GM21529 (cell line): ENCODE measurements at regions not wholly inside any gene's neighbourhood (a gene's known extent, or its start where the extent isn't known, plus 50 kb on each side); places are given as distances from the start of the nearest gene placed in this dataset.
"Not testable (repeated sequence)": the region's sequence is repeated elsewhere in the genome, so short reads cannot be mapped to it uniquely, and the experiment has no call there.

Source experiments
- ATAC-seq: cut with Tn5 transposase; IDR thresholded peaks from one replicate; pipeline ENCODE4 v1.9.1; 2021; ENCODE audit not compliant: unreplicated experiment

GRCh38 chr6:73929405-73929804 lies 233.4 kb downstream of the CD109 start:
- ATAC-seq, result no peak

DNA sequence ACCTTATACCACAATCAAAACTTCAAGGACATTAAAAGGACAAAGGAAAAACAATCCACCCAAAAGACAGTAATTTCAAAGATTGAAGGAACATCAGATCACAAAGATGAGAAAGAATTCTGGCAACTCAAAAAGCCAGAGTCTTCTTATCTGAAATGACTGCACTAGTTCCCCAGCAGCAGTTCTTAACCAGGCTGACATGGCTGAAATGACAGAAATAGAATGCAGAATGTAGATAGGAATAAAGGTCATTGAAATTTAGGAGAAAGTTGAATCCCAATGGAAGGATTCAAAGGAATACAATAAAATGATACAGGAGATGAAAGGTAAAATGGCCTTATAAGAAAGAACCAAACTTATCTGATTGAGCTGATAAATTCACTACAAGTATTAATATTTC lies 231.4 kb downstream of the CD109 start:
- ATAC-seq, result no peak

- ATAC-seq, result not testable (repeated sequence)
These were observed 229.7 kb downstream of the CD109 start for GRCh38 chr6:73925703-73926102.

- ATAC-seq, result no peak
These were observed 228.0 kb downstream of the CD109 start for GRCh38 chr6:73923905-73924485.

DNA sequence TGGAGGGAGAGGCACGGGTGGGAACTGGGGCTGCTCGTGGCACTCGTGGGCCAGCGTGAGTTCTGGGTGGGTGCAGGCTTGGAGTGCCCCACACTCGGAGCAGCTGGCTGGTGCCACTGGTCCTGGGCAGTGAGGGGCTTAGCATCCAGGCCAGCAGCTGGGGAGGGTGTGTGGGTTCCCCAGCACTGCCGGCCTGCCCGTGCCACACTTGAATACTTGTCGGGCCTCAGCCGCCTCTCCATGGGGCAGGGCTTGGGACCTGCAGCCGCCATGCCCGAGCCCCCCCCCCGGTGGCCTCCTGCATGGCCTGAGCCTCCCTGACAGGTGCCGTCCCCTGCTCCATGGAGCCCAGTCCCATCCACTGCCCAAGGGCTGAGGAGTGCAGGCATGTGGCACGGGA lies 207.2 kb downstream of the CD109 start:
- ATAC-seq, result no peak

DNA sequence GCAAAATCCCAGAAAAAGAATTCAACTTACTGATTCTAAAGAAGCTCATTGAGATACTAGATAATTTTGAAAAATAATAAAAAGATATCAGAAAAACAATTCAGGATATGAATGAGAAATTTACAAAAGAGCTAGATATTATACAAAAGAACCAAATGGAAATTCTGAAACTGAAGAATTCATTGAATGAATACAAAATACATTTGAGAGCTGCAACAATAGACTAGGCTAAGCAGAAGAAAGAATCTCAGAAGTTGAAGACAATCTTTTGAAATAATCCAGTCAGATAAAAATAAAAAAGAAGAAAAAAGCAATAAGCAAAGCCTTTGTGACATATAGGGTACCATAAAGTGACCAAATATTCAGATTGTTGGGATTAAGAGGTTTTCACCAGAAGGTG lies 206.0 kb downstream of the CD109 start:
- ATAC-seq, result no peak

DNA sequence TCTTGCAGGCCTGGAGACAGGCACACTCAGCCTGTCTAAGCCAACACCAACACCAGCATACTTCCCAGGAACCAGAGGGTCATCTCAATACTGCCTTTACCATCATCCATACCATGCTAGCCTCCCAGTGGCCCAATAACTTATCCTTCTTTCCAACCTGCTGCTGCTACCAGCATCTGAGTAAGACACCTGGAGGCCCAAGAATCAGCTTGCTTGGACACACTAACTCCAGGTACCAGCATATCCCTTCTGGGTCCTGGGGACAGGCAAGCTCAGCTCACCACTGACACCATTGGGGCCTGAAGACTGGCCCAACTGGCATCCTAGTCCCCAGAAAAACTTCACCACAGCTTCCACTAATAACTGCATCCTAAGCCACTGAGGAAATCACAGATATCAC lies 205.3 kb downstream of the CD109 start:
- no peak for ATAC-seq

- no peak for ATAC-seq
These were observed 202.6 kb downstream of the CD109 start for GRCh38 chr6:73898599-73898998.

DNA sequence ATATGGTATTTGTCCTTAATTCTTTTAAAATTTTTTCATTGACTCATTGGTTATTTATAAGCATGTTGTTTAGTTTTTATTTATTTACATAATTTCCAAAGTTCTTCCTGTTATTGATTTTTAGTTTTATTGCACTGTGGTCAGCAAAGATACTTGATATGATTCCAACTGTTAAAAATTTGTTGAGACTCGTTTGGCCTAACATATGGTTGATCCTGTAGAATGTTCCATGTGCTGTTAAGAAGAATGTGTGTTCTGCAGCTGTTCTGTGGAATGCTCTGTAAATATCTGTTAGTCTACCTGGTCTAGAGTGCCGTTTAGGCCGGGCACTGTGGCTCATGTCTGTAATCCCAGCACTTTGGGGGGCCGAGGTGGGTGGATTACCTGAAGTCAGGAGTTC lies 197.7 kb downstream of the CD109 start:
- no peak for ATAC-seq

GRCh38 chr6:73888050-73888449 lies 192.0 kb downstream of the CD109 start:
- ATAC-seq, result no peak

- no peak for ATAC-seq
These were observed 189.4 kb downstream of the CD109 start for GRCh38 chr6:73885393-73885792.

GRCh38 chr6:73884540-73884939 lies 188.5 kb downstream of the CD109 start:
- no peak for ATAC-seq

DNA sequence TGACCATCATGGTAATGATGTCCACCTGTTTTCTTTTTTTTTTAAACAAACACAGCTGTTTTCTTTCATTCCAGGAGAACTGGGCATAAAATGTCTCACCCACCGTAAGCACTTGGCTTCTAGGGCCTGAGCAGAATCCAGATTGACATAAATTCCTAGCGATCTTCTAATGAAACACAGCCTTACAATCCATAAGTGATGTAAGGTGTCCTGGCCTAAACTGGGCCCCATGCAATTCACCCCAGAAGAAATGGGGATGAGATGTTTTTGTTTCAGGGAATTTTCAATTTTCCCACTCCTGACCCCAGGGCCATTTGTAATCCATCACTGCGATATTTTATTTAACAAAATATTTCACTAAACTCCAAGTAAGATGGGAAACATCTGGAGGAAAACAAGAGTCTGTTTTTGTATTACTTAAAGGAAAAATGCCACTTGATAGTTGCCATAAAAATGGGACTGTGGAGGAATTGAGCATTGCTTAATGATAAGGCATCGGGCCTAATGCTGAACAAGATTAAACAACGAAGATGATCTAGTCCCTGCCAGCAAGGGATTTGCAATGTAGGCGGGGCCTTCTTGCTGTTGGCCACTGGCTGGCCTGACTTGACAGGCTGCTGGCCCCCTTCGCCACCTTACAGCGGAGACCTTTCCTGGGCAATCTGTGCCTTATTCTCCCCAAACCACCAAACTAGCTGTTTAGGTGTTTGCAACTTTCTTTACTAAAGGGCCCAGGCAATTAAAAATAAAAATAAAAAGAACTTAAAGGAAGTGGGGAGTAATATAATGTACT lies 183.7 kb downstream of the CD109 start:
- no peak for ATAC-seq

- no peak for ATAC-seq
These were observed 182.4 kb downstream of the CD109 start for GRCh38 chr6:73878403-73878802.
